OCI-LY1 (cell line): ENCODE measurements at regions not wholly inside any gene's neighbourhood (a gene's known extent, or its start where the extent isn't known, plus 50 kb on each side); places are given as distances from the start of the nearest gene placed in this dataset.

ENCODE experiments used
- CTCF ChIP-seq: fragments of 200-600 bp; sonication (generic), shearing (Covaris generic); IDR thresholded peaks from 2 replicates; pipeline ENCODE4 v1.5.1; 2017; ENCODE audit warnings: mild to moderate bottlenecking, antibody characterized with exemption, low read length, moderate library complexity, mixed read lengths
- EZH2 ChIP-seq: fragments of 200-600 bp; sonication (generic), shearing (Covaris generic); IDR thresholded peaks from 2 replicates; pipeline ENCODE4 v1.8.0; 2017; ENCODE audit warnings: borderline replicate concordance, mixed run types, mild to moderate bottlenecking, antibody characterized with exemption, low read length, moderate library complexity, mixed read lengths

GRCh38 chr20:7091655-7092054 lies 324.2 kb downstream of the BMP2 start:
- TF ChIP-seq CTCF (no peak), EZH2 (no peak)
